ENCODE measurements at regions not wholly inside any gene's neighbourhood (a gene's known extent, or its start where the extent isn't known, plus 50 kb on each side); places are given as distances from the start of the nearest gene placed in this dataset.

GRCh38 chr5:124231230-124231629 is 515.2 kb downstream of the ZNF608 start:
- TF ChIP-seq NRF1 (IDR thresholded peaks at IDR 0.05; ENCODE audit: low read depth, low read length) (no peak), GABPA (IDR thresholded peaks at IDR 0.05; ENCODE audit: low read depth) (no peak), GATA2 (CRISPR knock-in tag; IDR thresholded peaks at IDR 0.05) (no peak), CTCF (IDR thresholded peaks at IDR 0.05) (no peak), EZH2phosphoT487 (IDR thresholded peaks at IDR 0.05; ENCODE audit: borderline replicate concordance, low read depth) (no peak), JUND (IDR thresholded peaks at IDR 0.05) (no peak)

Data from SK-N-SH (cell line).